Astrocyte (in vitro differentiated cells and primary cell): ENCODE measurements at regions not wholly inside any gene's neighbourhood (a gene's known extent, or its start where the extent isn't known, plus 50 kb on each side); places are given as distances from the start of the nearest gene placed in this dataset.
A peak's percentile ranks its signal among the peaks of the same experiment; 100 is the strongest.

Source experiments
- DNase-seq: peaks from one replicate; pipeline ENCODE4 v3.0.0-alpha.2; 2010; ENCODE audit warnings: low read depth
- FAIRE-seq: peaks from 2 replicates; lab custom pipeline; 2011; peaks lifted over from hg19 to GRCh38; lab: Jason Lieb, UNC
- H2AFZ ChIP-seq: 2 replicates; pipeline ENCODE4 v1.6.0; 2012; ENCODE audit warnings: low read depth, low read length, inconsistent platforms
- H3K27ac ChIP-seq: 2 replicates; pipeline ENCODE4 v1.5.1; 2011; ENCODE audit warnings: low read depth, low read length, inconsistent platforms
- H3K27me3 ChIP-seq: 2 replicates; pipeline ENCODE4 v1.6.0; 2011; ENCODE audit warnings: low read length, inconsistent platforms; ENCODE audit not compliant: insufficient read depth
- H3K36me3 ChIP-seq: 2 replicates; pipeline ENCODE4 v1.5.1; 2011; ENCODE audit warnings: low read length, inconsistent platforms; ENCODE audit not compliant: insufficient read depth
- H3K4me1 ChIP-seq: 2 replicates; pipeline ENCODE4 v1.5.1; 2011; ENCODE audit warnings: low read length, inconsistent platforms; ENCODE audit not compliant: insufficient read depth
- H3K4me2 ChIP-seq: 2 replicates; pipeline ENCODE4 v1.6.0; 2012; ENCODE audit warnings: low read length, inconsistent platforms
- H3K4me3 ChIP-seq: 2 replicates; pipeline ENCODE4 v1.5.1; 2011; ENCODE audit warnings: low read depth, mild to moderate bottlenecking, low read length, inconsistent platforms; ENCODE audit not compliant: insufficient read depth
- H3K79me2 ChIP-seq: 2 replicates; pipeline ENCODE4 v1.6.0; 2012; ENCODE audit warnings: mild to moderate bottlenecking, low read length, inconsistent platforms; ENCODE audit not compliant: insufficient read depth
- H3K9ac ChIP-seq: 2 replicates; pipeline ENCODE4 v1.6.0; 2012; ENCODE audit warnings: mild to moderate bottlenecking, low read length, inconsistent platforms
- H3K9me3 ChIP-seq: 2 replicates; pipeline ENCODE4 v1.5.1; 2012; ENCODE audit warnings: low read depth, mild to moderate bottlenecking, low read length, inconsistent platforms; ENCODE audit not compliant: insufficient read depth
- H4K20me1 ChIP-seq: 2 replicates; pipeline ENCODE4 v1.6.0; 2012; ENCODE audit warnings: low read length, inconsistent platforms; ENCODE audit not compliant: insufficient read depth
- H3K27ac Mint-ChIP-seq: one replicate; pipeline ENCODE4 v1.8.0; 2021; ENCODE audit warnings: mild to moderate bottlenecking, mixed read lengths; ENCODE audit not compliant: unreplicated experiment
- H3K27me3 Mint-ChIP-seq: one replicate; pipeline ENCODE4 v1.8.0; 2021; ENCODE audit warnings: low read depth, mixed read lengths; ENCODE audit not compliant: unreplicated experiment
- H3K36me3 Mint-ChIP-seq: one replicate; pipeline ENCODE4 v1.8.0; 2021; ENCODE audit warnings: low read depth, mixed read lengths; ENCODE audit not compliant: unreplicated experiment
- H3K4me1 Mint-ChIP-seq: one replicate; pipeline ENCODE4 v1.8.0; 2021; ENCODE audit warnings: low read depth, mixed read lengths; ENCODE audit not compliant: unreplicated experiment
- H3K4me3 Mint-ChIP-seq: one replicate; pipeline ENCODE4 v1.8.0; 2021; ENCODE audit warnings: mild to moderate bottlenecking, moderate library complexity, mixed read lengths; ENCODE audit not compliant: unreplicated experiment
- H3K9me3 Mint-ChIP-seq: one replicate; pipeline ENCODE4 v1.8.0; 2021; ENCODE audit warnings: mild to moderate bottlenecking, mixed read lengths; ENCODE audit not compliant: unreplicated experiment
- EZH2 ChIP-seq: IDR thresholded peaks from 2 replicates; pipeline ENCODE4 v1.6.1; 2012; ENCODE audit warnings: mild to moderate bottlenecking, low read length, inconsistent platforms; ENCODE audit not compliant: insufficient read depth
- TF ChIP-seq, protein P1 (sequence below): IDR thresholded peaks from 2 replicates; pipeline ENCODE4 v1.5.1; 2011; ENCODE audit warnings: low read depth, mild to moderate bottlenecking, inconsistent platforms, low read length, moderate library complexity; ENCODE audit not compliant: insufficient read depth

DNA sequence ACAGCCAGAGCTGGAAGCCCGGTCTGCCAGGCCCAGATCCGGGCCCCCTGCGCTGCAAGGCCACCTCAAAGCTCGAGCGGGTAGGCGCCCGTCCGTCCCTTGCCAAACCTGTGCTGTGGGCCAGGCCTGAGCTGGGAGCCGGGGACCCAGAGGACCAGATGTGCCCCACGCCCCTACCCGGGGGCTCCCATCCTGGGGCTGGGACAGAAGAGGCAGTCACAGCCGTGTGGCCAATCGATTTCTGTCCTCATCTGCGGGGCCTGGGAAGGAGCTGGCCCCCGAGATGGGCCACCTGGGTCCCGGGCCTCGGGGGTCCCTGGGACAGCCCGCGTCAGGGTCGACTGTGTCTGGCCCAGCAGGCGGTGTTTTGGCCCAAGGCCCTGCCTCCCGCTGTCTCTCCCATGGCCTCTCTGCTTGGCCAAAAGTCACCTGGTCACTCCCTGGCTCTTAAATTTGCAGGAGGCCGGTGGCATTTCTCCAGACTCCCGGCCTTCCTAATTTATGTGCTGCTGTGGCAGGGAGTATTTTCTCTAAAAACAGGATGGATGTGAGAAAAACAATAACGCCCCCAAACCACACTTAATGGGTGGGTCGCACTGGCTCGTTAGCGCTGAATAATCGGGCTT, 63.8 kb downstream of the UNCX start:
- no peaks in the 10 kb centered on the region for H3K36me3 ChIP-seq
- H3K9ac ChIP-seq, result no peak overlapping the region
- H3K27me3 ChIP-seq, result peaks cover 9% of the 10 kb centered on the region
- TF ChIP-seq EZH2, result no peak
- TF ChIP-seq, protein P1, sequence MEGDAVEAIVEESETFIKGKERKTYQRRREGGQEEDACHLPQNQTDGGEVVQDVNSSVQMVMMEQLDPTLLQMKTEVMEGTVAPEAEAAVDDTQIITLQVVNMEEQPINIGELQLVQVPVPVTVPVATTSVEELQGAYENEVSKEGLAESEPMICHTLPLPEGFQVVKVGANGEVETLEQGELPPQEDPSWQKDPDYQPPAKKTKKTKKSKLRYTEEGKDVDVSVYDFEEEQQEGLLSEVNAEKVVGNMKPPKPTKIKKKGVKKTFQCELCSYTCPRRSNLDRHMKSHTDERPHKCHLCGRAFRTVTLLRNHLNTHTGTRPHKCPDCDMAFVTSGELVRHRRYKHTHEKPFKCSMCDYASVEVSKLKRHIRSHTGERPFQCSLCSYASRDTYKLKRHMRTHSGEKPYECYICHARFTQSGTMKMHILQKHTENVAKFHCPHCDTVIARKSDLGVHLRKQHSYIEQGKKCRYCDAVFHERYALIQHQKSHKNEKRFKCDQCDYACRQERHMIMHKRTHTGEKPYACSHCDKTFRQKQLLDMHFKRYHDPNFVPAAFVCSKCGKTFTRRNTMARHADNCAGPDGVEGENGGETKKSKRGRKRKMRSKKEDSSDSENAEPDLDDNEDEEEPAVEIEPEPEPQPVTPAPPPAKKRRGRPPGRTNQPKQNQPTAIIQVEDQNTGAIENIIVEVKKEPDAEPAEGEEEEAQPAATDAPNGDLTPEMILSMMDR, result no peak
- H3K4me2 ChIP-seq, result no peak overlapping the region
- no peaks in the 10 kb centered on the region for H3K9me3 Mint-ChIP-seq
- H3K36me3 Mint-ChIP-seq, result no peaks in the 10 kb centered on the region
- H3K27ac Mint-ChIP-seq, result no peak overlapping the region
- H3K27me3 Mint-ChIP-seq, result peaks cover 20% of the 10 kb centered on the region
- no peak overlapping the region for H2AFZ ChIP-seq
- no peaks in the 10 kb centered on the region for H3K79me2 ChIP-seq
- no peaks in the 10 kb centered on the region for H4K20me1 ChIP-seq
- no peaks in the 10 kb centered on the region for H3K4me1 ChIP-seq
- FAIRE-seq (no peak), DNase-seq (no peak)
- H3K27ac ChIP-seq, result no peak overlapping the region
- H3K4me3 ChIP-seq, result no peak overlapping the region
- H3K4me1 Mint-ChIP-seq, result no peaks in the 10 kb centered on the region
- no peak overlapping the region for H3K4me3 Mint-ChIP-seq
- H3K9me3 ChIP-seq, result no peaks in the 10 kb centered on the region

DNA sequence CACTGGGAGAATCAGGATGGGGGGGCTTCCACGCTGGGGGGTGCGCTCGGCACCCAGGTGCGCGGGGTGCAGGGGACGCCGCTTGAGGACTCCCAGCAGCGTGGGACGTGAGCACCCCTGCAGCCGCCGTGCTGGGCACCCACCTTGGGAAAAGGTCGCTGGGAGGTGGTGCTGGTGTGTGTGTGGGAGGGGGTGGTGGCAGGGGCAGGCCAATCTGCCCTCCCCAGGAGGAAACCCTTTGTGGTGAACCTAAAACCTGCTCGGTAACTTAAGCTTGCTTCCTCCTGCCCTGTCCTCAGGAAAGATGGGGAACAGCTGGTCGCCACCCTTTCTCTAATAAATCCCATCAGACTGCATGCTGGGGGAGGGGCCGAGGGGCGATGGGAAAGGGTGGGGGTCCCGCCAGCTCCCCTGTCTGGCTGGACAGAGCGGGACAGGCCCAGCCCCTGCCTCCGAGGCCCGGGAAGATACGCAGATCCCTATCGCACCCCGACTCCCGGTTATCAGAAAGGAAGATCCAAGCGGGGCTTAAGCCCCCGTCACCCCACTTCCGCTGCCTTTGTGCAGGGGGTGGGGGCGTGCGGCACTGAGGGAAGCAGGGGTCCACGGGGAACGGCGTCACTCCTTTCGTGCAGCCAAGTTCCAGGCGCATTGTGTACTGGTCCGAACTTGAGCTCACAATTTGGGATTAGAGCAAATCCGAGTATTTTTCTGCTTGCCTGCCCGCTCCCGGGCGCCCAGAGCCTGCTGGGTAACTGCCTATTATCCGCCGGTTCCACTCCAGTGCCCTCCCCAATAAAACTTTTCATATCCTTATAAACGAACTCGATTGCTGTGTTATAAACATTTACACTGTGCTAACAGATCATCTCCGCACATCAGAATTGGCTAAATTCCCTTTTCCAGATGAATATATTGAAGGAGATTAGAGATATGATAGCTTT, 64.6 kb downstream of the UNCX start:
- TF ChIP-seq EZH2, result peak; percentile 27
- TF ChIP-seq, protein P1, result no peak
- no peaks in the 10 kb centered on the region for H3K9me3 ChIP-seq
- no peaks in the 10 kb centered on the region for H3K36me3 ChIP-seq
- H3K27ac ChIP-seq, result no peak overlapping the region
- H3K9me3 Mint-ChIP-seq, result no peaks in the 10 kb centered on the region
- H3K79me2 ChIP-seq, result no peaks in the 10 kb centered on the region
- H3K36me3 Mint-ChIP-seq, result no peaks in the 10 kb centered on the region
- H3K27ac Mint-ChIP-seq, result peak overlapping the region; percentile 26
- DNase-seq (no peak), FAIRE-seq (no peak)
- H3K4me1 Mint-ChIP-seq, result no peaks in the 10 kb centered on the region
- H3K4me1 ChIP-seq, result no peaks in the 10 kb centered on the region
- H3K9ac ChIP-seq, result no peak overlapping the region
- H3K4me2 ChIP-seq, result no peak overlapping the region
- H3K4me3 Mint-ChIP-seq, result no peak overlapping the region
- H3K27me3 ChIP-seq, result peaks cover 7% of the 10 kb centered on the region
- no peak overlapping the region for H3K4me3 ChIP-seq
- no peaks in the 10 kb centered on the region for H4K20me1 ChIP-seq
- peaks cover 14% of the 10 kb centered on the region for H3K27me3 Mint-ChIP-seq
- no peak overlapping the region for H2AFZ ChIP-seq
